GM18907 (cell line): ENCODE measurements at regions not wholly inside any gene's neighbourhood (a gene's known extent, or its start where the extent isn't known, plus 50 kb on each side); places are given as distances from the start of the nearest gene placed in this dataset.

Experiments
- ATAC-seq: cut with Tn5 transposase; IDR thresholded peaks from one replicate; pipeline ENCODE4 v1.9.1; 2021; ENCODE audit warnings: mild to moderate bottlenecking, moderate library complexity; ENCODE audit not compliant: unreplicated experiment

- ATAC-seq, result peak; percentile 11
These were observed 62.2 kb upstream of the ST8SIA1 start for GRCh38 chr12:22396735-22397134.

GRCh38 chr12:22396253-22396652 lies 61.7 kb upstream of the ST8SIA1 start:
- peak; percentile 40 for ATAC-seq

- no peak for ATAC-seq
These were observed 61.2 kb upstream of the ST8SIA1 start for GRCh38 chr12:22395666-22396065.
